AG04450 (cell line): ENCODE measurements at regions not wholly inside any gene's neighbourhood (a gene's known extent, or its start where the extent isn't known, plus 50 kb on each side); places are given as distances from the start of the nearest gene placed in this dataset.

Experiments used
- CTCF ChIA-PET: fragments of 300-600, 350-600 bp; formaldehyde crosslinking; extraction: SDS; loops from one replicate; lab custom pipeline; 2022; ENCODE audit warnings: antibody characterized with exemption, inconsistent platforms; lab: Charles Lee
- POLR2A ChIA-PET: fragments of 350-600 bp; formaldehyde crosslinking; extraction: SDS; loops from one replicate; lab custom pipeline; 2021; ENCODE audit warnings: antibody characterized with exemption, inconsistent platforms; lab: Yijun Ruan, JAX
- DNase-seq: peaks from one replicate; pipeline ENCODE4 v3.0.0-alpha.2; 2011; ENCODE audit warnings: low read depth, low spot score
- H3K27ac ChIP-seq: one replicate; pipeline ENCODE4 v1.5.1; 2012; ENCODE audit warnings: low read depth, low read length, control low read depth
- H3K27me3 ChIP-seq: one replicate; pipeline ENCODE4 v1.6.0; 2012; ENCODE audit warnings: low read length; ENCODE audit not compliant: control insufficient read depth, insufficient read depth
- H3K4me3 ChIP-seq: 2 replicates; pipeline ENCODE4 v1.5.1; 2011; ENCODE audit warnings: mild to moderate bottlenecking, low read depth, low read length, control low read depth
- H3K9me3 ChIP-seq: 2 replicates; pipeline ENCODE4 v1.5.1; 2012; ENCODE audit warnings: low read length; ENCODE audit not compliant: control insufficient read depth, insufficient read depth
- CTCF ChIP-seq: IDR thresholded peaks from 2 replicates; pipeline ENCODE4 v1.5.1; 2011; ENCODE audit warnings: low read depth, low read length, control low read depth, inconsistent platforms

DNA sequence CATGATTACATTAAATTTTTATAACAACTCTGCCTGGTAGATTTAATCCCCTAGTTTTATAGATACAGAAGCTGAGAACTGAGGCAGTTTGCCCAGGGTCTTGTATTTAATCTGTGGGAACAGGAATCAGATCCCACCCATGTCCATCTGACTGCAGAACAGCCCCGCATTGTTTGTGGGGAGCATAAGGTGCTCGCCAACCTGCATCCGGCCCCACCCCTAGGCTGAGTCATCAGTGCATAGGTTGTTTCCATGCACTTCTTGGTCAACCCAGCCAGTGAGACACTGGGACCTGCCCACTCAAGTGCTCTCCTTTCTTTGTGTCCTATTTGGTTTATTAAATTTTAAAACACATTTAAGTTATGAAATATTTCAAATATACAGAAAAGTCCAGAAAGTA, 266.2 kb downstream of the OPA1 start:
- no peaks in the 10 kb centered on the region for H3K9me3 ChIP-seq
- POLR2A ChIA-PET: no interaction called here
- CTCF ChIA-PET: no interaction called here
- no peak for TF ChIP-seq CTCF
- H3K4me3 ChIP-seq: no peak overlapping the region
- no peak for DNase-seq
- H3K27me3 ChIP-seq: peaks cover 5% of the 10 kb centered on the region
- no peak overlapping the region for H3K27ac ChIP-seq

DNA sequence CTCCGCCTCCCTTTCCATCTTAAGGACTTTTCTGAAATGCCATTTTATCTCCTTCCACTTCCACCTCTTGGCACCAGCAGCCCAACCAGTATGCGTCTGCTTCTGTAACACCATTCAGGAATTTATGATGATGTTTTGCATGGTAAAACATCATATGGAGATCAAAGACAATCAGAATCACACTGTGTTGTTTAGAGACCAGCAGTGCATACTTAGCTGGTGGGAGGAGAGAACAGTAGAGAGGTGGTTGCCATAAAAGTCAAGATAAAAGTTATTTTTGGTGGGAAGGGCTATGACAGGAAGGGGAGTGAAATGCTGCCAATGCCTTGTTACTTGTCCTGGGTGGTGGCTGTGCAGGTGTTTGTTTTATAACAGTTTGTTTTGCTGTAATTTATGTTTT, 268.0 kb downstream of the OPA1 start:
- no peak for TF ChIP-seq CTCF
- Histone ChIP-seq H3K4me3 (no peak overlapping the region), H3K27ac (no peak overlapping the region), H3K9me3 (no peaks in the 10 kb centered on the region), H3K27me3 (peaks cover 3% of the 10 kb centered on the region)
- no peak for DNase-seq
- ChIA-PET CTCF (no interaction called here), POLR2A (no interaction called here)

DNA sequence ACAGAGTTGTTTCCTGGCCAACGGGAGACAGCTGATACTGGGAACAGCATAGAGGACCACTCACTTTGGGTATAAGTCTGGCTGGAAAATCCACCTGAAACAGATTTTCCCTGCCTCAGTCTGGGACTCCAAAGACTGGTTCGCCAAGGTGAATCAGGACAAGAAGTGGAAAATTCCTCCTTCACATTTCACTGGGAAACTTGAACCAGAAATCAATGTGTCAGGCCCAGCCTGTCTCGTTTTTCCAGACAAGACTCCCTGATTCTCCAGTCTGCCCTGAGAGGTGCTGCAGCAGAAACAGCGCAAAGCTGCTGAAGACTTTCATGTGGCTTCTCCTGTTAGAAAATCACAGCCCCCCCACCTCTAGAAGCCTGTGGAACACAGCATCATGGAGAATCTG, 269.8 kb downstream of the OPA1 start:
- DNase-seq: no peak
- H3K27me3 ChIP-seq: no peaks in the 10 kb centered on the region
- ChIA-PET CTCF (no interaction called here), POLR2A (no interaction called here)
- no peaks in the 10 kb centered on the region for H3K9me3 ChIP-seq
- H3K27ac ChIP-seq: no peak overlapping the region
- no peak for TF ChIP-seq CTCF
- H3K4me3 ChIP-seq: no peak overlapping the region

DNA sequence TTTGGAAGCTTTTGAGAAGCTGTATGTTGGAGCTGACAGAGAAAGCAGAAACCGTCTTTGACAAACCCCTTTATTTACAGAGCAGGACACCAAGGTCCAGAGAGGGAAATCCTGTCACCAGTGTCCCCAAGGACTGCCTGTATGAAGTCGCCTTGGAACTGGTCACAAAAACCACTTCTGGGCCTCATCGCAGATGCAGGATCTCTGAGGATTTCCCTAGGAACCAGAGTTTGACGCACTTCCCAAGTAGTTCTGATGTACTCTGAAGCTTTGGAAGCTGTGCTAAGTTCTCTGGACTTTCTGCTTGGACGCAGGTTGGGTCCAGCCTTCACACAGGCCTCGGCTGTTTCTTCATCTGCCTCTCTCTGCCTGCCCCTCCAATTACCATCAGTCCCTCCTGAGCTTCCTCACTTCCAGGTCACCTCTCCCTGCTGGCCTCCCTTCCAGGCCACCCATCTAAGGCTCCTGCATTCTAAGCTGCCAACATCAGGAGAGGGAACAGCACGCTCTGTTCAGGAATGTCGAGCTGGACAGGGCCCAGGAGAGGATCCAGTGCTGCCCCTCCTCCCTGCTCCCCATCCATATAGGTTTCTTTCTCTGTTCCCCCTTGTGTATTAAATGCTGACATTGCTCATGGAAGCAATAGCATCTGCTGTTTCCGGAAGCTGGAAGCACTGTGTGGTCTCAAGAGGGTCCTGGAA, 270.8 kb downstream of the OPA1 start:
- CTCF ChIA-PET: no interaction called here
- no peaks in the 10 kb centered on the region for H3K9me3 ChIP-seq
- POLR2A ChIA-PET: no interaction called here
- no peak for TF ChIP-seq CTCF
- no peak overlapping the region for H3K4me3 ChIP-seq
- no peak overlapping the region for H3K27ac ChIP-seq
- H3K27me3 ChIP-seq: no peaks in the 10 kb centered on the region
- no peak for DNase-seq

GRCh38 chr3:193865339-193865738, 270.6 kb upstream of the HES1 start:
- no peaks in the 10 kb centered on the region for H3K27me3 ChIP-seq
- ChIA-PET CTCF (no interaction called here), POLR2A (no interaction called here)
- no peak for TF ChIP-seq CTCF
- no peak overlapping the region for H3K4me3 ChIP-seq
- H3K9me3 ChIP-seq: peaks cover 3% of the 10 kb centered on the region; the same call in 1 of the 2 replicates
- no peak overlapping the region for H3K27ac ChIP-seq
- DNase-seq: no peak
